ENCODE measurements at regions not wholly inside any gene's neighbourhood (a gene's known extent, or its start where the extent isn't known, plus 50 kb on each side); places are given as distances from the start of the nearest gene placed in this dataset.
"Not testable (repeated sequence)": the region's sequence is repeated elsewhere in the genome, so short reads cannot be mapped to it uniquely, and the experiment has no call there.

DNA sequence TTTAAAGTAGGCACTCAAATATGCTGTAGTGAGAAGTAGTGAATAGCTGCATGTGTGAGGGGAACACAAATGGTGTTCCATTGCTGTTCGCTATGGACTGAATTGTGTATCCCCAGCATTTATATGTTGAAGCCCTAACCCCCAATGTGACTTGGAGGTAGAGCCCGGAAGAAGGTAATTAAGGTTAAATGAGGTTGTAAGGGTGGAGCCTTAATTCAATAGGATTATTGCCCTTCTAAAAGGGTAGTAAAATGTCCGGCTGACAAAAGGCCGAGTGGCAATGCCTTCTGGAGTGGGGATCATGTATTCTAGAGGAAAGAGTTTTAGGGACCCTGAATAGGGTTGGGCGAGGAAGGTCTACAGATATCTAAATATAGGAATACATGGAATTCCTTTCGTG, 168.9 kb upstream of the NUDT10 start (continued):
- no peak for TF ChIP-seq TAF7 (tag; IDR thresholded peaks at IDR 0.05)

DNA sequence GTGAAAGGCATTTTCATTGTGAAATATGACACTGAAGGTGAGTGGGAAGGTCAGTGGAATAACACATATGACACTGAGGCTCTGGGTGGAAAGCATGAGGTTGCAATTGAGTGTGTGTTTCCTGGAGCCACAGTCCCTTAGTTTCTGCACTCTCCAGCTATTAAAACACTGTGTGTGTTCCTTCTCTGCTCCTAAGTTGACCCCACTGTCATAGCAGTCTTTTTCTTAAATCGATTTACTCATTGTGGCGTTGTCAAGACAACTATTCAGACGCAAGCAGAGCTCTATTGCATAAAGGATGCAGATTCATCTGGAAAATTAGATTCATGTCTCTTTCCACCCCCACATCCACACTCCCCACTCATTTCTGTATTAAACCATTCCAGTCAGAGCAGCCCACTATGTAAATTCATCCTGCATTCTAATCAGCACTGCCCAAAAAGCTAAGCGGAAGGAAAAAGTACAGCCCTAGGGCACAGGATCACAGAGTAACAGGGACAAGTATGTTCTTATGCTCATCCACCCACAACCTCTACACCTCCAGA, 154.2 kb upstream of the NUDT10 start:
- H3K9ac ChIP-seq (ENCODE audit: insufficient read depth in 1 of 2, low read depth in 2 of 2, low read length in 2 of 2); H4K20me1 ChIP-seq (replicated peaks; ENCODE audit: control insufficient read depth, insufficient read depth, low read length); FAIRE-seq; H3K4me3 ChIP-seq; H3K79me2 ChIP-seq (ENCODE audit: control insufficient read depth, insufficient read depth, low read length); H3K9me3 ChIP-seq (replicated peaks; ENCODE audit: control insufficient read depth, insufficient read depth, low read depth, low read length); BruUV-seq (replicated peaks); H3K9me1 ChIP-seq (ENCODE audit: control insufficient read depth, insufficient read depth, low read length); H3K27ac ChIP-seq (ENCODE audit: extremely low read depth, low read depth, low read length); H2AFZ ChIP-seq (ENCODE audit: low read depth, low read length); in situ Hi-C loops (cut with MboI); H3K27me3 ChIP-seq (ENCODE audit: control insufficient read depth in 2 of 2, insufficient read depth in 2 of 2, low read length in 2 of 2); CTCF ChIA-PET (ENCODE audit: low intra/inter-chr PET ratio); H3K36me3 ChIP-seq (ENCODE audit: control insufficient read depth, insufficient read depth, low read length); POLR2A ChIA-PET; intact Hi-C loops (cut with micrococcal nuclease); H3K4me2 ChIP-seq (ENCODE audit: insufficient read depth, low read length); H3K4me1 ChIP-seq (replicated peaks in 1 of 2; ENCODE audit: control insufficient read depth in 2 of 2, insufficient read depth in 2 of 2, low read length in 2 of 2); DNase-seq (ENCODE audit: extremely low read depth in 1 of 4, low spot score in 3 of 4); ATAC-seq: not testable (repeated sequence)
- 0% methylated on average over 4 of the region's 4 CpGs for WGBS (ENCODE audit: insufficient coverage, low coverage, missing lambda C conversion rate)

DNA sequence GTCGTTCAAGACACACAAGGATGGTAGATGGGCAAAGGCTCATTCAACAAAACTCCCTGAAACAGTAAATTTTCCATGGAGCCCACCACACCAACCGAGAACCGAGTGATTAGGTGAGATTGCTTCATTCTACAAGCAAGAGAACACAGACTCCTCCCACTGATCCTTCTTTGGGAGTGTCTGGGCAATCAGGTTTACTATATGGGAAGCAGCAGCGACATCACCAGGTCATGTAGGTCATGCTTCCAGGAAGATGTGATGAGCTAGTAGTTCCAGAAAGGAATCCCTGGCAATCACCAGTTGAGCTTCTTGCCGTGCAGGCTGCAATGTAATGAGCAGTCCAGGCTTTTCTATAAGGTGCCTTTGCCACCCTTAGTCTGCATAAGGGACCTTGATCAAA, 152.8 kb upstream of the NUDT10 start:
- H3K79me2 ChIP-seq (ENCODE audit: control insufficient read depth, insufficient read depth, low read length); BruUV-seq (replicated peaks); H3K27ac ChIP-seq (ENCODE audit: extremely low read depth, low read depth, low read length); POLR2A ChIA-PET; H3K4me2 ChIP-seq (ENCODE audit: insufficient read depth, low read length); H3K36me3 ChIP-seq (ENCODE audit: control insufficient read depth, insufficient read depth, low read length); H3K9ac ChIP-seq (ENCODE audit: insufficient read depth in 1 of 2, low read depth in 2 of 2, low read length in 2 of 2); H3K9me1 ChIP-seq (ENCODE audit: control insufficient read depth, insufficient read depth, low read length); H3K4me1 ChIP-seq (replicated peaks in 1 of 2; ENCODE audit: control insufficient read depth in 2 of 2, insufficient read depth in 2 of 2, low read length in 2 of 2); ATAC-seq; intact Hi-C loops (cut with micrococcal nuclease); H2AFZ ChIP-seq (ENCODE audit: low read depth, low read length); FAIRE-seq; CTCF ChIA-PET (ENCODE audit: low intra/inter-chr PET ratio); H3K9me3 ChIP-seq (replicated peaks; ENCODE audit: control insufficient read depth, insufficient read depth, low read depth, low read length); H3K27me3 ChIP-seq (ENCODE audit: control insufficient read depth in 2 of 2, insufficient read depth in 2 of 2, low read length in 2 of 2); H4K20me1 ChIP-seq (replicated peaks; ENCODE audit: control insufficient read depth, insufficient read depth, low read length); H3K4me3 ChIP-seq; in situ Hi-C loops (cut with MboI); DNase-seq (ENCODE audit: extremely low read depth in 1 of 4, low spot score in 3 of 4): not testable (repeated sequence)
- WGBS (ENCODE audit: insufficient coverage, low coverage, missing lambda C conversion rate) = 13% methylated on average over 3 of the region's 5 CpGs
